Neural cell (in vitro differentiated cells): ENCODE measurements at regions not wholly inside any gene's neighbourhood (a gene's known extent, or its start where the extent isn't known, plus 50 kb on each side); places are given as distances from the start of the nearest gene placed in this dataset.

Experiments
- H2AFZ ChIP-seq: fragments of 200-600, 300-800 bp; sonication (generic), shearing (Covaris generic); 2 replicates; pipeline ENCODE4 v1.6.0; 2014; ENCODE audit warnings: low read depth, mild to moderate bottlenecking, antibody characterized with exemption, low read length, moderate library complexity
- H3F3A ChIP-seq: fragments of 200-600 bp; shearing (Covaris generic); 2 replicates; pipeline ENCODE4 v1.6.1; 2016; ENCODE audit warnings: mild to moderate bottlenecking, moderate library complexity, mixed read lengths, antibody characterized with exemption, low read length; ENCODE audit not compliant: insufficient read depth, poor library complexity, severe bottlenecking
- H3K27ac ChIP-seq: fragments of 200-600, 300-800 bp; sonication (generic), shearing (Covaris generic); 2 replicates; pipeline ENCODE4 v1.5.1; 2014; ENCODE audit warnings: mild to moderate bottlenecking, low read length, moderate library complexity
- H3K27me3 ChIP-seq: fragments of 300-800, 200-600 bp; sonication (generic), shearing (Covaris generic); 2 replicates; pipeline ENCODE4 v1.6.0; 2014; ENCODE audit warnings: mild to moderate bottlenecking, low read depth, low read length, moderate library complexity; ENCODE audit not compliant: insufficient read depth
- H3K36me3 ChIP-seq: fragments of 300-800, 200-600 bp; sonication (generic), shearing (Covaris generic); 2 replicates; pipeline ENCODE4 v1.5.1; 2014; ENCODE audit warnings: mild to moderate bottlenecking, antibody characterized with exemption, low read length, moderate library complexity; ENCODE audit not compliant: insufficient read depth
- H3K4me2 ChIP-seq: fragments of 300-800, 200-600 bp; sonication (generic), shearing (Covaris generic); 2 replicates; pipeline ENCODE4 v1.6.0; 2014; ENCODE audit warnings: mild to moderate bottlenecking, low read length
- H3K4me3 ChIP-seq: fragments of 300-800, 200-600 bp; sonication (generic), shearing (Covaris generic); 2 replicates; pipeline ENCODE4 v1.5.1; 2014; ENCODE audit warnings: mild to moderate bottlenecking, low read length, moderate library complexity
- H3K79me2 ChIP-seq: fragments of 200-600 bp; shearing (Covaris generic); replicated peaks from 2 replicates; pipeline ENCODE4 v1.6.0; 2014; ENCODE audit warnings: mild to moderate bottlenecking, low read length, moderate library complexity; ENCODE audit not compliant: insufficient read depth
- H3K9ac ChIP-seq: fragments of 300-800, 200-600 bp; sonication (generic), shearing (Covaris generic); 2 replicates; pipeline ENCODE4 v1.6.1; 2016; ENCODE audit warnings: mild to moderate bottlenecking, low read length, mixed read lengths
- H3K9me2 ChIP-seq: fragments of 200-600 bp; shearing (Covaris generic); 2 replicates; pipeline ENCODE4 v1.6.1; 2016; ENCODE audit warnings: mild to moderate bottlenecking, low read length, mixed read lengths; ENCODE audit not compliant: insufficient read depth
- H3K9me3 ChIP-seq: fragments of 200-600, 300-800 bp; sonication (generic), shearing (Covaris generic); 2 replicates; pipeline ENCODE4 v1.6.1; 2016; ENCODE audit warnings: mild to moderate bottlenecking, mixed run types, low read length, moderate library complexity, mixed read lengths
- H4K20me1 ChIP-seq: fragments of 200-600 bp; shearing (Covaris generic); 2 replicates; pipeline ENCODE4 v1.6.1; 2016; ENCODE audit warnings: mild to moderate bottlenecking, mixed run types; ENCODE audit not compliant: insufficient read depth
- EP300 ChIP-seq: fragments of 450-650 bp; conservative IDR thresholded peaks from 2 replicates; pipeline ENCODE4 v1.6.1; 2014; ENCODE audit warnings: antibody characterized with exemption, mild to moderate bottlenecking, moderate library complexity; ENCODE audit not compliant: poor library complexity, severe bottlenecking
- EZH2 ChIP-seq: fragments of 200-600, 300-800 bp; shearing (Covaris generic), sonication (generic); IDR thresholded peaks from 2 replicates; pipeline ENCODE4 v1.6.1; 2014; ENCODE audit warnings: antibody characterized with exemption, low read length, borderline replicate concordance, mild to moderate bottlenecking; ENCODE audit not compliant: insufficient read depth, poor library complexity, severe bottlenecking
- MXI1 ChIP-seq: fragments of 450-650 bp; conservative IDR thresholded peaks from 2 replicates; pipeline ENCODE4 v1.6.1; 2014; ENCODE audit warnings: antibody characterized with exemption, mild to moderate bottlenecking; ENCODE audit not compliant: poor library complexity, severe bottlenecking
- POLR2AphosphoS5 ChIP-seq: IDR thresholded peaks from 2 replicates; pipeline ENCODE4 v1.6.1; 2012
- RAD21 ChIP-seq: fragments of 450-650 bp; conservative IDR thresholded peaks from 2 replicates; pipeline ENCODE4 v1.6.1; 2014; ENCODE audit warnings: antibody characterized with exemption, mild to moderate bottlenecking, moderate library complexity
- SMC3 ChIP-seq: fragments of 450-650 bp; conservative IDR thresholded peaks from 2 replicates; pipeline ENCODE4 v1.6.1; 2014; ENCODE audit warnings: antibody characterized with exemption, mild to moderate bottlenecking, moderate library complexity; ENCODE audit not compliant: poor library complexity
- TAF1 ChIP-seq: IDR thresholded peaks from 2 replicates; pipeline ENCODE4 v1.6.1; 2012; ENCODE audit warnings: low read depth
- TF ChIP-seq, protein P1 (sequence below): fragments of 450-650 bp; IDR thresholded peaks from 2 replicates; pipeline ENCODE4 v1.5.1; 2014; ENCODE audit warnings: antibody characterized with exemption, mild to moderate bottlenecking, moderate library complexity; ENCODE audit not compliant: poor library complexity, severe bottlenecking
- TF ChIP-seq, protein P2 (sequence below): IDR thresholded peaks from 2 replicates; pipeline ENCODE4 v1.6.1; 2012; ENCODE audit warnings: borderline replicate concordance

DNA sequence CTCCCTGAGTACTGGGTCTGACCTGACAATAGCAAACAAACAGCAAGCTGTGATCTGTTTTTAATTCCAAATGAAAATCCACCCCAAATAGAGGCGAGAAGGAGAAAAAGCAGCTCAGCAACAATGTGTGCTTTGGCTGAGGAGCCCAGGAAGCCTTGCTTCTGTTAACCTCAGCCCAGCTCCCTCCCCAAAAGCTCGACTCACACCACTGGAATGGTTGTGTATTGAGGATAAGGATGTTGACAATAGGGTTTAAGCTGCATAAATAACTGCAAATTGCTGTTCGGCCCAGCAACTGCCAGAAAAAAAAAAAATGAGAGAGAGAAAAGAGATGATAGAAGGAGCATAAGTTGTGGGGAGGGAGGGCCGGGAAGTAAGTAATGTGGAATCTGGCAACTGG is 104.0 kb upstream of the TBC1D5 start:
- H4K20me1 ChIP-seq: no peaks in the 10 kb centered on the region
- no peak overlapping the region for H3K27ac ChIP-seq
- TF ChIP-seq POLR2AphosphoS5 (no peak), SMC3 (no peak), MXI1 (no peak), TAF1 (no peak), EZH2 (no peak)

DNA sequence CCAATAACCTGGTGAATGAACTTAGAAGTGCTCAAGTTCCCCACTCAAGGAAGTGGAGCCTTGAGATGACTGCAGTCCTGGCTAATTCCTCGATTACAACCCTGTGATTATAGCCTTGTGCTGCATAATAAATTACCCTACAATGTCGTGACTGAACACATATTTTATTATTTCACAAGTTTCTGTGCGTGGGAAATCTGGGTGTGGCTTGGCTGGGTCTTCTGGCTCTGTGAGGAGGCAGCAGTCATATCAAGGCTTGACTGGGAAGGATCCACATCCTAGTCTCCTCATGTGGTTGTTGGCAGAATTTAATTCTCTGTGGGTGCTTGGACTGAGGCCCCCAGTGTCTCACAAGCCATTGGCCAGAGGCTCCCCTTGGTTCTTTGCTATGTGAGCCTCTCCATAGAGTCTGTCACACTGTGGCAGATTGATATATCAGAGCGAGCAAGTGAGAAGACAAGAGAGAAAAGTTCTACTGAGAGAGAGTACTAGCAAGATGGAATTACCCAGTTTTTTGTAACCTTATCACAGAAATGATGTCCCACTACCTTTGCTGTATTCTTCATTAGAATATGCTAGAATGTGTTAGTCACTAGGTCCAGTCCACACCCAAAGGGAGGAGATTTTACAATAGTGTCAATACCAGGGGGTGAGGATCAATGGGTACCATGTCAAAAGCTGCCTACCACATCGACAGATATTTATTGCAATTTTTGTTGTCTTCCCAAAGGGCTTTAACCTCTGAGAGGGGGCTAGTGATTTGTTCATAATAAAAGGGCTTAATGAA is 102.8 kb upstream of the TBC1D5 start:
- Histone ChIP-seq H3K4me2 (no peak overlapping the region), H3K79me2 (no peaks in the 10 kb centered on the region), H3K9ac (no peak overlapping the region), H3K9me3 (no peaks in the 10 kb centered on the region), H3K9me2 (no peaks in the 10 kb centered on the region), H2AFZ (no peak overlapping the region), H4K20me1 (no peaks in the 10 kb centered on the region), H3K27ac (no peak overlapping the region), H3F3A (no peaks in the 10 kb centered on the region), H3K27me3 (no peaks in the 10 kb centered on the region), H3K36me3 (no peaks in the 10 kb centered on the region), H3K4me3 (no peak overlapping the region)
- TF ChIP-seq MXI1: no peak
- TF ChIP-seq RAD21: no peak
- TF ChIP-seq, protein P1, sequence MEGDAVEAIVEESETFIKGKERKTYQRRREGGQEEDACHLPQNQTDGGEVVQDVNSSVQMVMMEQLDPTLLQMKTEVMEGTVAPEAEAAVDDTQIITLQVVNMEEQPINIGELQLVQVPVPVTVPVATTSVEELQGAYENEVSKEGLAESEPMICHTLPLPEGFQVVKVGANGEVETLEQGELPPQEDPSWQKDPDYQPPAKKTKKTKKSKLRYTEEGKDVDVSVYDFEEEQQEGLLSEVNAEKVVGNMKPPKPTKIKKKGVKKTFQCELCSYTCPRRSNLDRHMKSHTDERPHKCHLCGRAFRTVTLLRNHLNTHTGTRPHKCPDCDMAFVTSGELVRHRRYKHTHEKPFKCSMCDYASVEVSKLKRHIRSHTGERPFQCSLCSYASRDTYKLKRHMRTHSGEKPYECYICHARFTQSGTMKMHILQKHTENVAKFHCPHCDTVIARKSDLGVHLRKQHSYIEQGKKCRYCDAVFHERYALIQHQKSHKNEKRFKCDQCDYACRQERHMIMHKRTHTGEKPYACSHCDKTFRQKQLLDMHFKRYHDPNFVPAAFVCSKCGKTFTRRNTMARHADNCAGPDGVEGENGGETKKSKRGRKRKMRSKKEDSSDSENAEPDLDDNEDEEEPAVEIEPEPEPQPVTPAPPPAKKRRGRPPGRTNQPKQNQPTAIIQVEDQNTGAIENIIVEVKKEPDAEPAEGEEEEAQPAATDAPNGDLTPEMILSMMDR: no peak
- TF ChIP-seq EP300: no peak
- TF ChIP-seq, protein P2, sequence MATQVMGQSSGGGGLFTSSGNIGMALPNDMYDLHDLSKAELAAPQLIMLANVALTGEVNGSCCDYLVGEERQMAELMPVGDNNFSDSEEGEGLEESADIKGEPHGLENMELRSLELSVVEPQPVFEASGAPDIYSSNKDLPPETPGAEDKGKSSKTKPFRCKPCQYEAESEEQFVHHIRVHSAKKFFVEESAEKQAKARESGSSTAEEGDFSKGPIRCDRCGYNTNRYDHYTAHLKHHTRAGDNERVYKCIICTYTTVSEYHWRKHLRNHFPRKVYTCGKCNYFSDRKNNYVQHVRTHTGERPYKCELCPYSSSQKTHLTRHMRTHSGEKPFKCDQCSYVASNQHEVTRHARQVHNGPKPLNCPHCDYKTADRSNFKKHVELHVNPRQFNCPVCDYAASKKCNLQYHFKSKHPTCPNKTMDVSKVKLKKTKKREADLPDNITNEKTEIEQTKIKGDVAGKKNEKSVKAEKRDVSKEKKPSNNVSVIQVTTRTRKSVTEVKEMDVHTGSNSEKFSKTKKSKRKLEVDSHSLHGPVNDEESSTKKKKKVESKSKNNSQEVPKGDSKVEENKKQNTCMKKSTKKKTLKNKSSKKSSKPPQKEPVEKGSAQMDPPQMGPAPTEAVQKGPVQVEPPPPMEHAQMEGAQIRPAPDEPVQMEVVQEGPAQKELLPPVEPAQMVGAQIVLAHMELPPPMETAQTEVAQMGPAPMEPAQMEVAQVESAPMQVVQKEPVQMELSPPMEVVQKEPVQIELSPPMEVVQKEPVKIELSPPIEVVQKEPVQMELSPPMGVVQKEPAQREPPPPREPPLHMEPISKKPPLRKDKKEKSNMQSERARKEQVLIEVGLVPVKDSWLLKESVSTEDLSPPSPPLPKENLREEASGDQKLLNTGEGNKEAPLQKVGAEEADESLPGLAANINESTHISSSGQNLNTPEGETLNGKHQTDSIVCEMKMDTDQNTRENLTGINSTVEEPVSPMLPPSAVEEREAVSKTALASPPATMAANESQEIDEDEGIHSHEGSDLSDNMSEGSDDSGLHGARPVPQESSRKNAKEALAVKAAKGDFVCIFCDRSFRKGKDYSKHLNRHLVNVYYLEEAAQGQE: no peak
- TF ChIP-seq SMC3: no peak
- no peak for TF ChIP-seq EZH2
- TF ChIP-seq POLR2AphosphoS5: no peak
- TF ChIP-seq TAF1: no peak

More for the DNA sequence above, 104.0 kb upstream of the TBC1D5 start:
- no peaks in the 10 kb centered on the region for H3K27me3 ChIP-seq
- no peaks in the 10 kb centered on the region for H3K79me2 ChIP-seq
- no peak overlapping the region for H3K9ac ChIP-seq
- H2AFZ ChIP-seq: no peak overlapping the region
- H3K4me2 ChIP-seq: no peak overlapping the region
- H3K36me3 ChIP-seq: no peaks in the 10 kb centered on the region
- H3F3A ChIP-seq: no peaks in the 10 kb centered on the region
- H3K9me3 ChIP-seq: no peaks in the 10 kb centered on the region
- H3K4me3 ChIP-seq: no peak overlapping the region
- H3K9me2 ChIP-seq: no peaks in the 10 kb centered on the region
